ENCODE measurements at regions not wholly inside any gene's neighbourhood (a gene's known extent, or its start where the extent isn't known, plus 50 kb on each side); places are given as distances from the start of the nearest gene placed in this dataset.
"Not testable (repeated sequence)": the region's sequence is repeated elsewhere in the genome, so short reads cannot be mapped to it uniquely, and the experiment has no call there.

GRCh38 chr2:89765361-89765718 is 1073.9 kb downstream of the RPIA start:
- not testable (repeated sequence) for H3K4me3 ChIP-seq (ENCODE audit: low read length); H3K36me3 ChIP-seq (ENCODE audit: control insufficient read depth, insufficient read depth, low read length); H3K27ac ChIP-seq (ENCODE audit: low read length); H3K4me1 ChIP-seq (ENCODE audit: control insufficient read depth, insufficient read depth, low read length); DNase-seq
- Histone ChIP-seq H3K27me3 (ENCODE audit: control insufficient read depth, insufficient read depth, low read length) (peaks cover 19% of the 10 kb centered on the region), H3K9me3 (replicated peaks; ENCODE audit: control insufficient read depth, low read depth, low read length) (peaks cover 19% of the 10 kb centered on the region)
- WGBS (ENCODE audit: insufficient coverage): 89% methylated on average over 5 of the region's 5 CpGs

GRCh38 chr2:89766141-89766990 is 1074.9 kb downstream of the RPIA start:
- not testable (repeated sequence) for H3K36me3 ChIP-seq (ENCODE audit: control insufficient read depth, insufficient read depth, low read length); H3K27ac ChIP-seq (ENCODE audit: low read length); DNase-seq; H3K4me3 ChIP-seq (ENCODE audit: low read length); H3K4me1 ChIP-seq (ENCODE audit: control insufficient read depth, insufficient read depth, low read length)
- WGBS (ENCODE audit: insufficient coverage): 86% methylated on average over 19 of the region's 19 CpGs
- peaks cover 19% of the 10 kb centered on the region for H3K27me3 ChIP-seq (ENCODE audit: control insufficient read depth, insufficient read depth, low read length)
- peaks cover 19% of the 10 kb centered on the region for H3K9me3 ChIP-seq (replicated peaks; ENCODE audit: control insufficient read depth, low read depth, low read length)

GRCh38 chr2:89767058-89767457 is 1075.6 kb downstream of the RPIA start:
- 87% methylated on average over 6 of the region's 7 CpGs for WGBS (ENCODE audit: insufficient coverage)
- not testable (repeated sequence) for H3K4me1 ChIP-seq (ENCODE audit: control insufficient read depth, insufficient read depth, low read length); H3K4me3 ChIP-seq (ENCODE audit: low read length); H3K27ac ChIP-seq (ENCODE audit: low read length); H3K36me3 ChIP-seq (ENCODE audit: control insufficient read depth, insufficient read depth, low read length); DNase-seq
- Histone ChIP-seq H3K27me3 (ENCODE audit: control insufficient read depth, insufficient read depth, low read length) (peaks cover 19% of the 10 kb centered on the region), H3K9me3 (replicated peaks; ENCODE audit: control insufficient read depth, low read depth, low read length) (peaks cover 19% of the 10 kb centered on the region)

- peaks cover 3% of the 10 kb centered on the region for H3K4me1 ChIP-seq (ENCODE audit: control insufficient read depth, insufficient read depth, low read length)
- H3K9me3 ChIP-seq (replicated peaks; ENCODE audit: control insufficient read depth, low read depth, low read length): peaks cover 17% of the 10 kb centered on the region
- H3K27me3 ChIP-seq (ENCODE audit: control insufficient read depth, insufficient read depth, low read length): peaks cover 19% of the 10 kb centered on the region
- H3K36me3 ChIP-seq (ENCODE audit: control insufficient read depth, insufficient read depth, low read length): no peaks in the 10 kb centered on the region
- DNase-seq: no peak
- WGBS (ENCODE audit: insufficient coverage): 12% methylated on average over 59 of the region's 60 CpGs
- H3K4me3 ChIP-seq (ENCODE audit: low read length): no peak overlapping the region
- H3K27ac ChIP-seq (ENCODE audit: low read length): no peak overlapping the region
Measured at GRCh38 chr2:89767572-89768435, 1076.3 kb downstream of the RPIA start.

GRCh38 chr2:89775885-89776284 is 1084.4 kb downstream of the RPIA start:
- Histone ChIP-seq H3K36me3 (ENCODE audit: control insufficient read depth, insufficient read depth, low read length) (no peaks in the 10 kb centered on the region), H3K27ac (ENCODE audit: low read length) (no peak overlapping the region), H3K9me3 (replicated peaks; ENCODE audit: control insufficient read depth, low read depth, low read length) (peaks cover 56% of the 10 kb centered on the region), H3K27me3 (ENCODE audit: control insufficient read depth, insufficient read depth, low read length) (no peaks in the 10 kb centered on the region), H3K4me3 (ENCODE audit: low read length) (no peak overlapping the region), H3K4me1 (ENCODE audit: control insufficient read depth, insufficient read depth, low read length) (no peaks in the 10 kb centered on the region)
- WGBS (ENCODE audit: insufficient coverage): 81% methylated on average over 15 of the region's 15 CpGs
- DNase-seq: no peak

- Histone ChIP-seq H3K27me3 (ENCODE audit: control insufficient read depth, insufficient read depth, low read length) (no peaks in the 10 kb centered on the region), H3K9me3 (replicated peaks; ENCODE audit: control insufficient read depth, low read depth, low read length) (peaks cover 71% of the 10 kb centered on the region)
- 85% methylated on average over 14 of the region's 15 CpGs for WGBS (ENCODE audit: insufficient coverage)
Measured at GRCh38 chr2:89780318-89780717, 1088.8 kb downstream of the RPIA start.

GRCh38 chr2:89781962-89782361 is 1090.5 kb downstream of the RPIA start:
- no peaks in the 10 kb centered on the region for H3K4me1 ChIP-seq (ENCODE audit: control insufficient read depth, insufficient read depth, low read length)
- H3K4me3 ChIP-seq (ENCODE audit: low read length): no peak overlapping the region
- 70% methylated on average over 5 of the region's 5 CpGs for WGBS (ENCODE audit: insufficient coverage)
- no peaks in the 10 kb centered on the region for H3K36me3 ChIP-seq (ENCODE audit: control insufficient read depth, insufficient read depth, low read length)
- no peaks in the 10 kb centered on the region for H3K27me3 ChIP-seq (ENCODE audit: control insufficient read depth, insufficient read depth, low read length)
- no peak for DNase-seq
- H3K9me3 ChIP-seq (replicated peaks; ENCODE audit: control insufficient read depth, low read depth, low read length): peaks cover 65% of the 10 kb centered on the region
- H3K27ac ChIP-seq (ENCODE audit: low read length): no peak overlapping the region

More at GRCh38 chr2:89780318-89780717, 1088.8 kb downstream of the RPIA start:
- Histone ChIP-seq H3K36me3 (ENCODE audit: control insufficient read depth, insufficient read depth, low read length) (no peaks in the 10 kb centered on the region), H3K27ac (ENCODE audit: low read length) (no peak overlapping the region), H3K4me3 (ENCODE audit: low read length) (no peak overlapping the region), H3K4me1 (ENCODE audit: control insufficient read depth, insufficient read depth, low read length) (no peaks in the 10 kb centered on the region)
- DNase-seq: no peak

- no peak for DNase-seq
- Histone ChIP-seq H3K27ac (ENCODE audit: low read length) (no peak overlapping the region), H3K9me3 (replicated peaks; ENCODE audit: control insufficient read depth, low read depth, low read length) (peaks cover 54% of the 10 kb centered on the region), H3K27me3 (ENCODE audit: control insufficient read depth, insufficient read depth, low read length) (no peaks in the 10 kb centered on the region), H3K4me1 (ENCODE audit: control insufficient read depth, insufficient read depth, low read length) (no peaks in the 10 kb centered on the region), H3K4me3 (ENCODE audit: low read length) (no peak overlapping the region), H3K36me3 (ENCODE audit: control insufficient read depth, insufficient read depth, low read length) (no peaks in the 10 kb centered on the region)
- 87% methylated on average over 16 of the region's 16 CpGs for WGBS (ENCODE audit: insufficient coverage)
Measured at GRCh38 chr2:89784960-89785359, 1093.5 kb downstream of the RPIA start.

GRCh38 chr2:89785528-89785927 is 1094.1 kb downstream of the RPIA start:
- H3K27me3 ChIP-seq (ENCODE audit: control insufficient read depth, insufficient read depth, low read length); H3K27ac ChIP-seq (ENCODE audit: low read length); H3K4me1 ChIP-seq (ENCODE audit: control insufficient read depth, insufficient read depth, low read length); DNase-seq; H3K36me3 ChIP-seq (ENCODE audit: control insufficient read depth, insufficient read depth, low read length); H3K4me3 ChIP-seq (ENCODE audit: low read length): not testable (repeated sequence)
- 82% methylated on average over 15 of the region's 15 CpGs for WGBS (ENCODE audit: insufficient coverage)
- peaks cover 51% of the 10 kb centered on the region for H3K9me3 ChIP-seq (replicated peaks; ENCODE audit: control insufficient read depth, low read depth, low read length)

GRCh38 chr2:89786642-89787041 is 1095.2 kb downstream of the RPIA start:
- H3K36me3 ChIP-seq (ENCODE audit: control insufficient read depth, insufficient read depth, low read length); H3K27me3 ChIP-seq (ENCODE audit: control insufficient read depth, insufficient read depth, low read length); H3K4me3 ChIP-seq (ENCODE audit: low read length); DNase-seq; H3K27ac ChIP-seq (ENCODE audit: low read length); H3K4me1 ChIP-seq (ENCODE audit: control insufficient read depth, insufficient read depth, low read length): not testable (repeated sequence)
- peaks cover 51% of the 10 kb centered on the region for H3K9me3 ChIP-seq (replicated peaks; ENCODE audit: control insufficient read depth, low read depth, low read length)
- WGBS (ENCODE audit: insufficient coverage): 85% methylated on average over 12 of the region's 16 CpGs

Data from muscle of leg (tissue), 3 donors.